LNCAP (cell line): ENCODE measurements at regions not wholly inside any gene's neighbourhood (a gene's known extent, or its start where the extent isn't known, plus 50 kb on each side); places are given as distances from the start of the nearest gene placed in this dataset.

Experiments
- TF ChIP-seq, protein P1 (sequence below): fragments of 450-650 bp; IDR thresholded peaks from 2 replicates; pipeline ENCODE4 v1.5.1; 2017; ENCODE audit warnings: mild to moderate bottlenecking

DNA sequence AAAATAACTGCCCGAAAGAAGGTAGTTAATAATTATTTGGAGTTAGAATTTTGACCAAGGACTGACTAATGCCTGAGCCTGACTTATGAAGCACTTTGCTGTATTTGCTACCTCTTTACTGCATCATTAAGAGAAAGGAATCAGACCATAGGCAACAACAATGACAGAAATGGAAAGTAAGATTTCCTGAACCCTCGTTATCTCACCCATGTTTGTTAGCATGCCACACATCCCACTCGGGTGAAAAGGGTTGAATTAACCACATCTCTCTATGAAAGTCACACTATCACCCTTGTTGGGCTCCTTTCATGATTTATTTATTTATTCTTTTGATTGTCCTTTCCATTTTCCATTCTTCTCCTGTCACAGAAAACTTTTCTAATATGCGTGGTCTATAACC lies 59.6 kb downstream of the OLIG3 start:
- TF ChIP-seq, protein P1, sequence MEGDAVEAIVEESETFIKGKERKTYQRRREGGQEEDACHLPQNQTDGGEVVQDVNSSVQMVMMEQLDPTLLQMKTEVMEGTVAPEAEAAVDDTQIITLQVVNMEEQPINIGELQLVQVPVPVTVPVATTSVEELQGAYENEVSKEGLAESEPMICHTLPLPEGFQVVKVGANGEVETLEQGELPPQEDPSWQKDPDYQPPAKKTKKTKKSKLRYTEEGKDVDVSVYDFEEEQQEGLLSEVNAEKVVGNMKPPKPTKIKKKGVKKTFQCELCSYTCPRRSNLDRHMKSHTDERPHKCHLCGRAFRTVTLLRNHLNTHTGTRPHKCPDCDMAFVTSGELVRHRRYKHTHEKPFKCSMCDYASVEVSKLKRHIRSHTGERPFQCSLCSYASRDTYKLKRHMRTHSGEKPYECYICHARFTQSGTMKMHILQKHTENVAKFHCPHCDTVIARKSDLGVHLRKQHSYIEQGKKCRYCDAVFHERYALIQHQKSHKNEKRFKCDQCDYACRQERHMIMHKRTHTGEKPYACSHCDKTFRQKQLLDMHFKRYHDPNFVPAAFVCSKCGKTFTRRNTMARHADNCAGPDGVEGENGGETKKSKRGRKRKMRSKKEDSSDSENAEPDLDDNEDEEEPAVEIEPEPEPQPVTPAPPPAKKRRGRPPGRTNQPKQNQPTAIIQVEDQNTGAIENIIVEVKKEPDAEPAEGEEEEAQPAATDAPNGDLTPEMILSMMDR, result no peak

- TF ChIP-seq, protein P1, result no peak
Measured at GRCh38 chr6:137432054-137432611, 62.1 kb downstream of the OLIG3 start.

DNA sequence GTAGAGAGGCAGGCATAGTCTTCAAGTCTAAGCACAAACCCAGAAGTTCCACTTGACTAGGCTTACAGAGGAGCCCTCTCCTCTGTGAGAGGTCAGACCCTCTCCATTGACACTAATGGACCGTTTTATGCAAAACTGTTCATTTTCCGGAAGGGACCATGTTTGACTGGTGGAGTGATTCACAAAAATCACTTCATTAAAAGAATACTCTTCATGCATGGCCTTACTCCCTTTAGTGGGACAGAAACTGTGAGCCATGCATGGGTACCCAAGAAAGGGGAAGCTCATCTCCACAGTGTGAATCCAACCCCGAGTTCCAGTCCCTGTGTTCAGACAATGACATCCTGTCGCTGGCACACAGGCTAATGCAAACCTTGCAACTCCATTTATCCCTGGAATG lies 63.2 kb downstream of the OLIG3 start:
- TF ChIP-seq, protein P1, result no peak

GRCh38 chr6:137427656-137428290 lies 66.4 kb downstream of the OLIG3 start:
- TF ChIP-seq, protein P1, result no peak

DNA sequence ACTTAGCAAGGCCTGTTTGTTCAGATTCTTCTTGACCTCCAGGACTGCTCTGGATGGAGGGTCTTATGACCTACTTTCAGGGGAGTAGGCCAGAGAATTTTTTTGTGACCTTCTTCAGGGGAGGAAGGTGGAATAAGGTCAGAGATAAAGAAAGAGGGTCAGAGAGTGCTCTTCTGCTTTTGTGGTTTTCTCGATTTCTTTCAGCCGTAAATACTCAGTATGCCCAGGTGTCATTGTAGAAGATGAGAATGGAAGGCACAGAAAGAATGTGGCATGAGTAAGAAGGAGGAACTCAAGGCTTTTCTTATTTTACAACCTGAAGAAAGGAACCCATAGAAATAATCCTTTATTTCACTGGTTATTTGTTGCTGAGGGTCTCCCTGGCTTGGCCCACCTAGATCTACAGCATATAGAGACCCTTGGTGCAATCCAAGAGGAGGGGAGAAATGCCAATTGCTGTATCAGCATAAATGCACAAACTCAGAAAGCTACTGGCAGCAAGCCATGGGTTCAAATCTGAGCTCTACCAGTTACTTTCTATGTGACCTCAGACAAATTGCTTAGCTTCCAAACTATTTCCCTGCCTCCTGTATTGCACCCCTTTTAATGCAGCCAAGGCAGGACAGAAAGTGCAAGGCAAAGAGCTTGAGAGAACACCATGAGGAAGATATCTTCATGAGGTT lies 68.0 kb downstream of the OLIG3 start:
- TF ChIP-seq, protein P1, result no peak

GRCh38 chr6:137424251-137424650 lies 69.9 kb downstream of the OLIG3 start:
- TF ChIP-seq, protein P1, result no peak

DNA sequence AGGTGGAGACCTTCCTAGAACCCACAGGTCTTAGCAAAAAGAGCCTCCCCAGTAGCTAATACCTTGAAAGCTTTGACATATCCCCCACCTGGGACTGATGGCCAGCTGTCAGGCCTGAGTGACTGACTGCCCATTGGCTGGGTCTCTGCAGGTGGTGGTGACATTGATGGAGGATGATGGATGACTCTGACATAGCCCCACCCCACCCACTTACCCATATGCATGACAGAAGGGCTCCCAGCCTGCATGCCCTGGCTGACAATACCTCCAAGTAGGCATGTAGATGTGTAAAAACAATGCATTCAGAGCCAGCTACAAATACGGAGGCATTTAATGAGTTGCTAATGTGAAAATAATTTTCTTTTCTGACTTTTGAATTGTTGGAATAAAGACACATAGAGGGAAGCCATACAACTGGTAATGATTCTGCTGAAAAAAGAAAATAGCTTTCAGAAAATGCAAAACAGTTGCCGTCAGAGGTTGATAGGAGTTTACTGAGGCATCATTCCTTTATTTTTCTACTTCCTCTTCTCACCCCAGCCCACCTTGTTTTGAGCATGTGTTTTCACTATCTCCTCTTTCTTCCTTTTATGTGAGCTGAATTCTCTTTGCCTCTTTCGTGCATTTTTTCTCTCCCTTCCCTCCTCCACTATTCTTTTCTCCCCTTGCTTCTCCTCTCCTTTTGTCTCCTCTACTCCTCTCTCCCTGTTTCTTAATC lies 70.6 kb downstream of the OLIG3 start:
- TF ChIP-seq, protein P1, result no peak
